GM21423 (cell line): ENCODE measurements at regions not wholly inside any gene's neighbourhood (a gene's known extent, or its start where the extent isn't known, plus 50 kb on each side); places are given as distances from the start of the nearest gene placed in this dataset.

Experiments
- ATAC-seq: cut with Tn5 transposase; IDR thresholded peaks from one replicate; pipeline ENCODE4 v1.9.1; 2021; ENCODE audit warnings: mild to moderate bottlenecking, moderate library complexity; ENCODE audit not compliant: unreplicated experiment

GRCh38 chrX:96430756-96431455 lies 253.7 kb upstream of the DIAPH2 start:
- no peak for ATAC-seq

GRCh38 chrX:96432647-96433046 lies 252.0 kb upstream of the DIAPH2 start:
- no peak for ATAC-seq

- ATAC-seq, result no peak
These were observed 251.1 kb upstream of the DIAPH2 start for GRCh38 chrX:96433409-96434077.

- no peak for ATAC-seq
These were observed 249.1 kb upstream of the DIAPH2 start for GRCh38 chrX:96435378-96436035.

- no peak for ATAC-seq
These were observed 248.5 kb upstream of the DIAPH2 start for GRCh38 chrX:96436105-96436504.

GRCh38 chrX:96438803-96439202 lies 245.8 kb upstream of the DIAPH2 start:
- no peak for ATAC-seq

- no peak for ATAC-seq
These were observed 243.7 kb upstream of the DIAPH2 start for GRCh38 chrX:96440941-96441340.

GRCh38 chrX:96445531-96446065 lies 239.0 kb upstream of the DIAPH2 start:
- no peak for ATAC-seq

GRCh38 chrX:96446524-96446923 lies 238.1 kb upstream of the DIAPH2 start:
- ATAC-seq, result no peak

GRCh38 chrX:96447161-96447560 lies 237.5 kb upstream of the DIAPH2 start:
- ATAC-seq, result no peak

- ATAC-seq, result no peak
These were observed 235.5 kb upstream of the DIAPH2 start for GRCh38 chrX:96449191-96449590.

- no peak for ATAC-seq
These were observed 234.7 kb upstream of the DIAPH2 start for GRCh38 chrX:96449896-96450295.

- ATAC-seq, result peak; percentile 84
These were observed 231.5 kb upstream of the DIAPH2 start for GRCh38 chrX:96453139-96453538.

- ATAC-seq, result no peak
These were observed 229.6 kb upstream of the DIAPH2 start for GRCh38 chrX:96455078-96455477.

- ATAC-seq, result no peak
These were observed 219.6 kb upstream of the DIAPH2 start for GRCh38 chrX:96464880-96465558.

- ATAC-seq, result no peak
These were observed 210.5 kb upstream of the DIAPH2 start for GRCh38 chrX:96474029-96474740.

- ATAC-seq, result no peak
These were observed 209.9 kb upstream of the DIAPH2 start for GRCh38 chrX:96474741-96475125.

GRCh38 chrX:96480081-96480480 lies 204.6 kb upstream of the DIAPH2 start:
- ATAC-seq, result no peak

- ATAC-seq, result no peak
These were observed 202.8 kb upstream of the DIAPH2 start for GRCh38 chrX:96481831-96482230.

- no peak for ATAC-seq
These were observed 200.9 kb upstream of the DIAPH2 start for GRCh38 chrX:96483647-96484160.
